ENCODE measurements at regions not wholly inside any gene's neighbourhood (a gene's known extent, or its start where the extent isn't known, plus 50 kb on each side); places are given as distances from the start of the nearest gene placed in this dataset.

GRCh38 chr4:181647396-181648147 is 595.6 kb upstream of the TENM3 start:
- DNase-seq (ENCODE audit: low read depth): no peak
- no peak overlapping the region for H3K4me3 ChIP-seq (ENCODE audit: low read length)
- no peak for TF ChIP-seq CTCF (conservative IDR thresholded peaks at IDR 0.05; ENCODE audit: low read depth, low read length)

- H3K4me3 ChIP-seq (ENCODE audit: low read length): no peak overlapping the region
- TF ChIP-seq CTCF (conservative IDR thresholded peaks at IDR 0.05; ENCODE audit: low read depth, low read length): no peak
- DNase-seq (ENCODE audit: low read depth): peak; percentile 66
Measured at GRCh38 chr4:181650033-181650825, 593.0 kb upstream of the TENM3 start.

GRCh38 chr4:181656748-181657147 is 586.5 kb upstream of the TENM3 start:
- TF ChIP-seq CTCF (conservative IDR thresholded peaks at IDR 0.05; ENCODE audit: low read depth, low read length): no peak
- no peak overlapping the region for H3K4me3 ChIP-seq (ENCODE audit: low read length)
- no peak for DNase-seq (ENCODE audit: low read depth)

GRCh38 chr4:181659202-181659601 is 584.0 kb upstream of the TENM3 start:
- DNase-seq (ENCODE audit: low read depth): no peak
- H3K4me3 ChIP-seq (ENCODE audit: low read length): no peak overlapping the region
- TF ChIP-seq CTCF (conservative IDR thresholded peaks at IDR 0.05; ENCODE audit: low read depth, low read length): no peak

GRCh38 chr4:181659876-181660275 is 583.3 kb upstream of the TENM3 start:
- no peak for TF ChIP-seq CTCF (conservative IDR thresholded peaks at IDR 0.05; ENCODE audit: low read depth, low read length)
- H3K4me3 ChIP-seq (ENCODE audit: low read length): no peak overlapping the region
- DNase-seq (ENCODE audit: low read depth): no peak

DNA sequence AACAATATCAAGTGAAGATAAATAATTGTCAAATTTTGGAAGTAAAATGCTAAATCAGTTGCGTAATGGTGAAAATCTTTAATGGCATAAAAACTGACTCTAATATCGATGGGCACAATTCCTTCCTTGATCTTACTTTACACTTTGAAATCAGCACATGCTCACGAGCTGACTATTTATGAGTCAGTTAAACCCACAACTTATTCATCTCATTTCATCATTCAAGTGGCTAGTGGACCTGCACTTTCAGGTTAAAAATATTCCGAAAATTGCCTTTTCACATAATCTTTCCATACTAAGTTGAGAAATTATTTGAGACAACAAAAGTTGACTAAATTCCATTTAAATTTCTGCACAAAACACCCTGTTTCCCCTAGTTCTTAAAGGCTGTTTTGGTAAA is 582.1 kb upstream of the TENM3 start:
- no peak for DNase-seq (ENCODE audit: low read depth)
- TF ChIP-seq CTCF (conservative IDR thresholded peaks at IDR 0.05; ENCODE audit: low read depth, low read length): no peak
- no peak overlapping the region for H3K4me3 ChIP-seq (ENCODE audit: low read length)

DNA sequence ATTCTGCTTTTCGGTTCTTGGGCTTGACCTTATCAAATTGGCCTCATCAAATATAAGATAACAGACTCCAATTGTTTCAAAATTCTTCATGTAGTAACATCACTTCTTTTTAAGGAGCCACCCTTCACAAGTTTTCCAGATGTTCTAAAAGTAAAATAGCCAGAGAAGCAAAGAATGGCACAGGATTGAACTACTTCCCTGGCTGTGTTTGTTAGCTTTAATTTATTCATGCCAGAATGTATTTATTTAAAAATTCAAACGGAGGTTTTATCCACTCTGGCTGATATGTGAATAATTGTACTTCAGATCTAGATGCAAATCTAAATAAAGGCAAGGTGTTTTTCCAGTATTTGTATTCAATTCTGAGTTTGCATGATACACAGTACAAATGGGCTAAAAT is 581.3 kb upstream of the TENM3 start:
- TF ChIP-seq CTCF (conservative IDR thresholded peaks at IDR 0.05; ENCODE audit: low read depth, low read length): no peak
- DNase-seq (ENCODE audit: low read depth): no peak
- no peak overlapping the region for H3K4me3 ChIP-seq (ENCODE audit: low read length)

Measured in retinal pigment epithelial cell (primary cell).